ENCODE measurements at regions not wholly inside any gene's neighbourhood (a gene's known extent, or its start where the extent isn't known, plus 50 kb on each side); places are given as distances from the start of the nearest gene placed in this dataset.

GRCh38 chr11:111155021-111155420 is 90.5 kb upstream of the POU2AF2 start:
- CTCF ChIA-PET, result no interaction called here
- TF ChIP-seq FOXM1 (IDR thresholded peaks at IDR 0.05; ENCODE audit: borderline replicate concordance) (no peak), ELF4 (IDR thresholded peaks at IDR 0.05) (no peak), FOXK2 (IDR thresholded peaks at IDR 0.05) (no peak)
- no peak for DNase-seq (ENCODE audit: extremely low spot score)
- POLR2A ChIA-PET, result no interaction called here

DNA sequence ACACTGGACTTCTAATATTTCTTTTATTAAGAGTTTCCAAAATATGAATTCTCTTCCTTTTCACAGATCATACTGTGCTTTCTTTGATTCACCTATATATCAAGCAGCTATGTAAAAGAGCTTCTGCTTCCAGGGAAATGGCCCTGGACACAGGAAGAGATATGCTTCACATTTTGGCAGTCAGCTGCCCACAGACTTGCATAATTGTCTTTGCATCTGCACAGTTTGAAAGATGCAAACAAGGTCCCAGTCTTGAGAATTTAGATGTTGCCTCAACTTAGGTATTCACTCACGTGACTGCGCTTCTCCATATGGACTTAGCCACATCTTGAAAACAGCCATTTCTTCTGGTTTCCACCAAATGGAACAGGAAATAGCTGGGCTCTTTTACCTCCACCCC is 92.3 kb upstream of the POU2AF2 start:
- no peak for DNase-seq (ENCODE audit: extremely low spot score)
- TF ChIP-seq L3MBTL2 (conservative IDR thresholded peaks at IDR 0.05) (no peak), ELF4 (IDR thresholded peaks at IDR 0.05) (no peak), ARNT (IDR thresholded peaks at IDR 0.05) (no peak), NFRKB (IDR thresholded peaks at IDR 0.05) (no peak), LEF1 (IDR thresholded peaks at IDR 0.05; ENCODE audit: borderline replicate concordance) (no peak), TARDBP (IDR thresholded peaks at IDR 0.05) (no peak), ZNF384 (IDR thresholded peaks at IDR 0.05) (no peak), SP1 (IDR thresholded peaks at IDR 0.05) (no peak), BHLHE40 (IDR thresholded peaks at IDR 0.05; ENCODE audit: borderline replicate concordance) (no peak), SUZ12 (IDR thresholded peaks at IDR 0.05) (no peak), PKNOX1 (IDR thresholded peaks at IDR 0.05) (no peak), FOXM1 (IDR thresholded peaks at IDR 0.05; ENCODE audit: borderline replicate concordance) (no peak), FOXK2 (IDR thresholded peaks at IDR 0.05) (no peak), CTBP1 (IDR thresholded peaks at IDR 0.05; ENCODE audit: borderline replicate concordance) (no peak), HDGF (IDR thresholded peaks at IDR 0.05; ENCODE audit: borderline replicate concordance) (no peak), FOXA1 (IDR thresholded peaks at IDR 0.05) (no peak)
- ChIA-PET CTCF (no interaction called here), POLR2A (no interaction called here)

GRCh38 chr11:111148953-111149352 is 96.6 kb upstream of the POU2AF2 start:
- POLR2A ChIA-PET, result no interaction called here
- CTCF ChIA-PET, result no interaction called here
- no peak for DNase-seq (ENCODE audit: extremely low spot score)
- TF ChIP-seq SP1 (IDR thresholded peaks at IDR 0.05) (no peak), ZNF384 (IDR thresholded peaks at IDR 0.05) (no peak), ELF4 (IDR thresholded peaks at IDR 0.05) (no peak), ARNT (IDR thresholded peaks at IDR 0.05) (no peak), PKNOX1 (IDR thresholded peaks at IDR 0.05) (no peak), FOXM1 (IDR thresholded peaks at IDR 0.05; ENCODE audit: borderline replicate concordance) (no peak), TARDBP (IDR thresholded peaks at IDR 0.05) (no peak), L3MBTL2 (conservative IDR thresholded peaks at IDR 0.05) (no peak), FOXK2 (IDR thresholded peaks at IDR 0.05) (no peak), BHLHE40 (IDR thresholded peaks at IDR 0.05; ENCODE audit: borderline replicate concordance) (no peak), LEF1 (IDR thresholded peaks at IDR 0.05; ENCODE audit: borderline replicate concordance) (no peak), CTBP1 (IDR thresholded peaks at IDR 0.05; ENCODE audit: borderline replicate concordance) (no peak)

- ChIA-PET CTCF (no interaction called here), POLR2A (no interaction called here)
- DNase-seq (ENCODE audit: extremely low spot score), result no peak
- TF ChIP-seq HDGF (IDR thresholded peaks at IDR 0.05; ENCODE audit: borderline replicate concordance) (no peak), SP1 (IDR thresholded peaks at IDR 0.05) (no peak), FOXM1 (IDR thresholded peaks at IDR 0.05; ENCODE audit: borderline replicate concordance) (no peak), FOXA1 (IDR thresholded peaks at IDR 0.05) (no peak), ZNF384 (IDR thresholded peaks at IDR 0.05) (no peak)
These were observed 97.4 kb upstream of the POU2AF2 start for GRCh38 chr11:111148121-111148520.

DNA sequence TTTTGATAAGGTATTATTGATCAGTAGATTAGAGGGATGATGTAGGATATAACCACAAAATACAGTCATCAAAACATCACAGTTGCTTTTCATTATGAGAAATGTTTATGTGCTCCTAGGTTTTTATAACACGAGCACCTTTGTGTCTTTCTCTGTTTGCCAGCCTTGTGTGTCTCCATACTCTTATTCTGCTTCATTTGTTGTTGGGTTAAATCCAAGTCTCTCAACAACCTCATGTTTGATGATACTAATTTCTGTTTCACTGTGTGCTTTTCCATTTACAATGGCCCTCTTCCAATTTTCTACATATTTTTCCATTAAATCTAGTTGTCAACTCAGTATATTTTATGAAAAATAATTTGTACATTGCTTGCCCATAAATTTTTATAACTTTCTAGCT is 107.7 kb upstream of the POU2AF2 start:
- TF ChIP-seq CTBP1 (IDR thresholded peaks at IDR 0.05; ENCODE audit: borderline replicate concordance) (no peak), BHLHE40 (IDR thresholded peaks at IDR 0.05; ENCODE audit: borderline replicate concordance) (no peak), FOXA1 (IDR thresholded peaks at IDR 0.05) (no peak)
- POLR2A ChIA-PET, result no interaction called here
- DNase-seq (ENCODE audit: extremely low spot score), result no peak
- CTCF ChIA-PET, result no interaction called here

- no peak for DNase-seq (ENCODE audit: extremely low spot score)
- POLR2A ChIA-PET, result no interaction called here
- CTCF ChIA-PET, result interaction anchor here (0.5 kb wide), 1 partner anchor 65 kb away, joined by 3 read pairs; no protein-coding TSS in a partner anchor
- TF ChIP-seq L3MBTL2 (conservative IDR thresholded peaks at IDR 0.05) (no peak), HDGF (IDR thresholded peaks at IDR 0.05; ENCODE audit: borderline replicate concordance) (no peak), ZNF384 (IDR thresholded peaks at IDR 0.05) (no peak), NFRKB (IDR thresholded peaks at IDR 0.05) (no peak), BHLHE40 (IDR thresholded peaks at IDR 0.05; ENCODE audit: borderline replicate concordance) (no peak), TARDBP (IDR thresholded peaks at IDR 0.05) (no peak), ELF4 (IDR thresholded peaks at IDR 0.05) (no peak), FOXK2 (IDR thresholded peaks at IDR 0.05) (no peak), FOXA1 (IDR thresholded peaks at IDR 0.05) (no peak), FOXM1 (IDR thresholded peaks at IDR 0.05; ENCODE audit: borderline replicate concordance) (no peak), SP1 (IDR thresholded peaks at IDR 0.05) (no peak), PKNOX1 (IDR thresholded peaks at IDR 0.05) (no peak)
These were observed 109.6 kb upstream of the POU2AF2 start for GRCh38 chr11:111135778-111136570.
